ENCODE measurements at regions not wholly inside any gene's neighbourhood (a gene's known extent, or its start where the extent isn't known, plus 50 kb on each side); places are given as distances from the start of the nearest gene placed in this dataset.

GRCh38 chr4:27701606-27702005 lies 841.0 kb downstream of the STIM2 start:
- Histone ChIP-seq H3K4me3 (ENCODE audit: low read depth, low read length) (no peak overlapping the region), H3K27me3 (ENCODE audit: control insufficient read depth, insufficient read depth, low read length) (no peaks in the 10 kb centered on the region), H3K36me3 (ENCODE audit: control insufficient read depth, insufficient read depth, low read length) (no peaks in the 10 kb centered on the region)
- no peak for DNase-seq (ENCODE audit: low read depth)
- TF ChIP-seq CTCF (IDR thresholded peaks at IDR 0.05; ENCODE audit: insufficient read depth, low read length, poor library complexity, severe bottlenecking): no peak

GRCh38 chr4:27702730-27703431 lies 842.2 kb downstream of the STIM2 start:
- no peak for DNase-seq (ENCODE audit: low read depth)
- no peaks in the 10 kb centered on the region for H3K27me3 ChIP-seq (ENCODE audit: control insufficient read depth, insufficient read depth, low read length)
- no peak overlapping the region for H3K4me3 ChIP-seq (ENCODE audit: low read depth, low read length)
- no peaks in the 10 kb centered on the region for H3K36me3 ChIP-seq (ENCODE audit: control insufficient read depth, insufficient read depth, low read length)
- peak; percentile 41 for TF ChIP-seq CTCF (IDR thresholded peaks at IDR 0.05; ENCODE audit: insufficient read depth, low read length, poor library complexity, severe bottlenecking)

GRCh38 chr4:27703771-27704170 lies 843.1 kb downstream of the STIM2 start:
- no peak overlapping the region for H3K4me3 ChIP-seq (ENCODE audit: low read depth, low read length)
- TF ChIP-seq CTCF (IDR thresholded peaks at IDR 0.05; ENCODE audit: insufficient read depth, low read length, poor library complexity, severe bottlenecking): no peak
- H3K27me3 ChIP-seq (ENCODE audit: control insufficient read depth, insufficient read depth, low read length): no peaks in the 10 kb centered on the region
- no peaks in the 10 kb centered on the region for H3K36me3 ChIP-seq (ENCODE audit: control insufficient read depth, insufficient read depth, low read length)
- DNase-seq (ENCODE audit: low read depth): no peak

- no peak overlapping the region for H3K4me3 ChIP-seq (ENCODE audit: low read depth, low read length)
- no peak for DNase-seq (ENCODE audit: low read depth)
- H3K36me3 ChIP-seq (ENCODE audit: control insufficient read depth, insufficient read depth, low read length): no peaks in the 10 kb centered on the region
- H3K27me3 ChIP-seq (ENCODE audit: control insufficient read depth, insufficient read depth, low read length): no peaks in the 10 kb centered on the region
- no peak for TF ChIP-seq CTCF (IDR thresholded peaks at IDR 0.05; ENCODE audit: insufficient read depth, low read length, poor library complexity, severe bottlenecking)
These were observed 850.4 kb downstream of the STIM2 start for GRCh38 chr4:27711041-27711440.

- Histone ChIP-seq H3K27me3 (ENCODE audit: control insufficient read depth, insufficient read depth, low read length) (no peaks in the 10 kb centered on the region), H3K4me3 (ENCODE audit: low read depth, low read length) (no peak overlapping the region), H3K36me3 (ENCODE audit: control insufficient read depth, insufficient read depth, low read length) (no peaks in the 10 kb centered on the region)
- TF ChIP-seq CTCF (IDR thresholded peaks at IDR 0.05; ENCODE audit: insufficient read depth, low read length, poor library complexity, severe bottlenecking): no peak
- no peak for DNase-seq (ENCODE audit: low read depth)
These were observed 853.4 kb downstream of the STIM2 start for GRCh38 chr4:27714073-27714472.
